KMS-11 (cell line): ENCODE measurements at regions not wholly inside any gene's neighbourhood (a gene's known extent, or its start where the extent isn't known, plus 50 kb on each side); places are given as distances from the start of the nearest gene placed in this dataset.
"Not testable (repeated sequence)": the region's sequence is repeated elsewhere in the genome, so short reads cannot be mapped to it uniquely, and the experiment has no call there.

Experiments used
- H2AFZ ChIP-seq: fragments of 200-600 bp; sonication (generic); 2 replicates; pipeline ENCODE4 v1.6.1; 2016; ENCODE audit warnings: antibody characterized with exemption, mixed run types, low read depth
- H3K27ac ChIP-seq: fragments of 200-600 bp; sonication (generic); 2 replicates; pipeline ENCODE4 v1.6.1; 2016; ENCODE audit warnings: mild to moderate bottlenecking, mixed run types
- H3K27me3 ChIP-seq: fragments of 200-600 bp; sonication (generic); 2 replicates; pipeline ENCODE4 v1.6.1; 2017; ENCODE audit warnings: mild to moderate bottlenecking, low read depth, mixed run types, moderate library complexity; ENCODE audit not compliant: insufficient read depth
- H3K36me3 ChIP-seq: fragments of 200-600 bp; sonication (generic); 2 replicates; pipeline ENCODE4 v1.6.1; 2017; ENCODE audit warnings: mild to moderate bottlenecking, mixed run types; ENCODE audit not compliant: insufficient read depth
- H3K4me1 ChIP-seq: fragments of 200-600 bp; sonication (generic); 2 replicates; pipeline ENCODE4 v1.6.1; 2016; ENCODE audit warnings: mild to moderate bottlenecking, low read depth, mixed run types; ENCODE audit not compliant: poor library complexity, severe bottlenecking
- H3K4me2 ChIP-seq: fragments of 200-600 bp; sonication (generic); 2 replicates; pipeline ENCODE4 v1.7.0; 2016; ENCODE audit warnings: mild to moderate bottlenecking, mixed run types
- H3K4me3 ChIP-seq: fragments of 200-600 bp; sonication (generic); IDR thresholded peaks from 2 replicates; pipeline ENCODE4 v1.6.1; 2017; ENCODE audit warnings: low read depth, low read length, mixed read lengths; ENCODE audit not compliant: insufficient read depth
- H3K79me2 ChIP-seq: fragments of 200-600 bp; sonication (generic); 2 replicates; pipeline ENCODE4 v1.6.1; 2016; ENCODE audit warnings: low read depth, mixed run types; ENCODE audit not compliant: insufficient read depth
- H3K9ac ChIP-seq: fragments of 200-600 bp; sonication (generic); 2 replicates; pipeline ENCODE4 v1.6.1; 2016; ENCODE audit warnings: mild to moderate bottlenecking, mixed run types
- H4K20me1 ChIP-seq: fragments of 200-600 bp; sonication (generic); 2 replicates; pipeline ENCODE4 v1.6.1; 2016; ENCODE audit warnings: mild to moderate bottlenecking, mixed run types; ENCODE audit not compliant: insufficient read depth
- CTCF ChIP-seq: fragments of 200-600 bp; sonication (generic); conservative IDR thresholded peaks from 2 replicates; pipeline ENCODE4 v1.6.1; 2017; ENCODE audit warnings: low read depth, mild to moderate bottlenecking, antibody characterized with exemption, low read length, moderate library complexity, mixed read lengths

- not testable (repeated sequence) for H3K36me3 ChIP-seq, H4K20me1 ChIP-seq, H3K27ac ChIP-seq, H3K4me2 ChIP-seq, H3K4me3 ChIP-seq, H2AFZ ChIP-seq, H3K79me2 ChIP-seq, H3K27me3 ChIP-seq, H3K9ac ChIP-seq, H3K4me1 ChIP-seq
These were observed 50.8 kb upstream of the GRIN2B start for GRCh38 chr12:14032191-14032590.

- Histone ChIP-seq H3K27me3 (no peaks in the 10 kb centered on the region), H3K4me3 (no peak overlapping the region), H3K36me3 (no peaks in the 10 kb centered on the region), H4K20me1 (no peaks in the 10 kb centered on the region), H3K4me2 (no peak overlapping the region), H3K27ac (no peak overlapping the region), H2AFZ (no peak overlapping the region), H3K4me1 (no peaks in the 10 kb centered on the region), H3K79me2 (no peaks in the 10 kb centered on the region), H3K9ac (no peak overlapping the region)
- no peak for TF ChIP-seq CTCF
These were observed 62.4 kb upstream of the GRIN2B start for GRCh38 chr12:14043776-14044175.

- H4K20me1 ChIP-seq, result no peaks in the 10 kb centered on the region
- H3K4me3 ChIP-seq, result no peak overlapping the region
- H3K4me1 ChIP-seq, result no peaks in the 10 kb centered on the region
- H3K36me3 ChIP-seq, result no peaks in the 10 kb centered on the region
- TF ChIP-seq CTCF, result no peak
- no peak overlapping the region for H3K27ac ChIP-seq
- no peak overlapping the region for H2AFZ ChIP-seq
- no peaks in the 10 kb centered on the region for H3K79me2 ChIP-seq
- no peak overlapping the region for H3K9ac ChIP-seq
- no peaks in the 10 kb centered on the region for H3K27me3 ChIP-seq
- no peak overlapping the region for H3K4me2 ChIP-seq
These were observed 67.6 kb upstream of the GRIN2B start for GRCh38 chr12:14048941-14049545.

- no peak overlapping the region for H3K27ac ChIP-seq
- no peak for TF ChIP-seq CTCF
- H2AFZ ChIP-seq, result no peak overlapping the region
- H3K4me2 ChIP-seq, result no peak overlapping the region
- H3K9ac ChIP-seq, result no peak overlapping the region
- H3K4me1 ChIP-seq, result no peaks in the 10 kb centered on the region
- no peaks in the 10 kb centered on the region for H3K79me2 ChIP-seq
- no peaks in the 10 kb centered on the region for H4K20me1 ChIP-seq
- H3K36me3 ChIP-seq, result no peaks in the 10 kb centered on the region
- no peak overlapping the region for H3K4me3 ChIP-seq
- no peaks in the 10 kb centered on the region for H3K27me3 ChIP-seq
These were observed 76.5 kb upstream of the GRIN2B start for GRCh38 chr12:14057895-14058294.

GRCh38 chr12:14058717-14059116, 77.3 kb upstream of the GRIN2B start:
- no peaks in the 10 kb centered on the region for H3K36me3 ChIP-seq
- H3K4me3 ChIP-seq, result no peak overlapping the region
- no peak overlapping the region for H2AFZ ChIP-seq
- no peaks in the 10 kb centered on the region for H3K27me3 ChIP-seq
- no peaks in the 10 kb centered on the region for H3K79me2 ChIP-seq
- no peak overlapping the region for H3K9ac ChIP-seq
- H3K4me2 ChIP-seq, result no peak overlapping the region
- H3K27ac ChIP-seq, result no peak overlapping the region
- H4K20me1 ChIP-seq, result no peaks in the 10 kb centered on the region
- H3K4me1 ChIP-seq, result no peaks in the 10 kb centered on the region
- TF ChIP-seq CTCF, result no peak
